Smooth muscle cell (in vitro differentiated cells): ENCODE measurements at regions not wholly inside any gene's neighbourhood (a gene's known extent, or its start where the extent isn't known, plus 50 kb on each side); places are given as distances from the start of the nearest gene placed in this dataset.

Source experiments
- DNase-seq: peaks from one replicate; lab custom pipeline; 2025; ENCODE audit not compliant: unreplicated experiment; lab: John Stamatoyannopoulos, UW
- H2AFZ ChIP-seq: fragments of 200-600 bp; sonication (generic); 2 replicates; pipeline ENCODE4 v1.6.0; 2016; ENCODE audit warnings: antibody characterized with exemption, low read depth, mild to moderate bottlenecking
- H3F3A ChIP-seq: fragments of 200-600 bp; sonication (generic); 2 replicates; pipeline ENCODE4 v1.6.0; 2017; ENCODE audit warnings: antibody characterized with exemption, low read depth
- H3K27ac ChIP-seq: fragments of 200-600 bp; sonication (generic); 2 replicates; pipeline ENCODE4 v1.5.1; 2016; ENCODE audit warnings: low read depth, mild to moderate bottlenecking
- H3K27me3 ChIP-seq: fragments of 200-600 bp; sonication (generic); 2 replicates; pipeline ENCODE4 v1.6.1; 2016; ENCODE audit warnings: low read depth, mild to moderate bottlenecking
- H3K36me3 ChIP-seq: fragments of 200-600 bp; sonication (generic); 2 replicates; pipeline ENCODE4 v1.5.1; 2016; ENCODE audit warnings: low read depth
- H3K4me1 ChIP-seq: fragments of 200-600 bp; sonication (generic); 2 replicates; pipeline ENCODE4 v1.5.1; 2016; ENCODE audit warnings: low read depth
- H3K4me2 ChIP-seq: fragments of 200-600 bp; sonication (generic); 2 replicates; pipeline ENCODE4 v1.6.0; 2016; ENCODE audit warnings: mild to moderate bottlenecking
- H3K4me3 ChIP-seq: fragments of 200-600 bp; sonication (generic); 2 replicates; pipeline ENCODE4 v1.5.1; 2016; ENCODE audit warnings: mild to moderate bottlenecking
- H3K79me2 ChIP-seq: fragments of 200-600 bp; sonication (generic); 2 replicates; pipeline ENCODE4 v1.6.0; 2016; ENCODE audit warnings: low read depth, mild to moderate bottlenecking
- H3K9ac ChIP-seq: fragments of 200-600 bp; sonication (generic); 2 replicates; pipeline ENCODE4 v1.6.0; 2016; ENCODE audit warnings: low read depth
- H3K9me3 ChIP-seq: fragments of 200-600 bp; sonication (generic); replicated peaks from 2 replicates; pipeline ENCODE4 v1.5.1; 2016; ENCODE audit warnings: low read depth
- H4K20me1 ChIP-seq: fragments of 200-600 bp; sonication (generic); 2 replicates; pipeline ENCODE4 v1.6.0; 2016; ENCODE audit warnings: low read depth
- CTCF ChIP-seq: fragments of 200-600 bp; sonication (generic); IDR thresholded peaks from 2 replicates; pipeline ENCODE4 v1.5.1; 2017; ENCODE audit warnings: borderline replicate concordance, mild to moderate bottlenecking, antibody characterized with exemption; ENCODE audit not compliant: insufficient read depth, poor library complexity, severe bottlenecking
- WGBS: methylation state at CpG from one replicate; pipeline ENCODE4 v1.1.7; 2016; ENCODE audit warnings: low lambda C conversion rate; 5-methylcytosine and 5-hydroxymethylcytosine counted together

GRCh38 chr6:85096976-85097375, 332.6 kb upstream of the TBX18 start:
- H2AFZ ChIP-seq, result no peak overlapping the region
- 57% methylated on average over 5 of the region's 5 CpGs for WGBS

GRCh38 chr6:85092226-85092625, 327.8 kb upstream of the TBX18 start:
- Histone ChIP-seq H3F3A (no peaks in the 10 kb centered on the region), H3K27ac (no peak overlapping the region), H4K20me1 (no peaks in the 10 kb centered on the region), H3K27me3 (no peaks in the 10 kb centered on the region), H3K9me3 (no peaks in the 10 kb centered on the region), H3K36me3 (no peaks in the 10 kb centered on the region), H2AFZ (no peak overlapping the region), H3K9ac (no peak overlapping the region), H3K4me1 (no peaks in the 10 kb centered on the region), H3K4me3 (no peak overlapping the region), H3K79me2 (no peaks in the 10 kb centered on the region), H3K4me2 (no peak overlapping the region)
- no peak for TF ChIP-seq CTCF
- WGBS, result 61% methylated on average over 1 of the region's 1 CpG
- no peak for DNase-seq

More at GRCh38 chr6:85096976-85097375, 332.6 kb upstream of the TBX18 start:
- Histone ChIP-seq H3K9me3 (no peaks in the 10 kb centered on the region), H3K4me3 (no peak overlapping the region), H3K4me1 (no peaks in the 10 kb centered on the region), H3K27ac (no peak overlapping the region), H3K36me3 (no peaks in the 10 kb centered on the region), H3K27me3 (no peaks in the 10 kb centered on the region), H3K9ac (no peak overlapping the region), H4K20me1 (no peaks in the 10 kb centered on the region), H3F3A (no peaks in the 10 kb centered on the region), H3K4me2 (no peak overlapping the region), H3K79me2 (no peaks in the 10 kb centered on the region)
- no peak for TF ChIP-seq CTCF
- no peak for DNase-seq

- no peak overlapping the region for H3K4me3 ChIP-seq
- H3K9me3 ChIP-seq, result no peaks in the 10 kb centered on the region
- H3K4me1 ChIP-seq, result no peaks in the 10 kb centered on the region
- H3F3A ChIP-seq, result no peaks in the 10 kb centered on the region
- H3K36me3 ChIP-seq, result no peaks in the 10 kb centered on the region
- no peak overlapping the region for H3K9ac ChIP-seq
- H3K27ac ChIP-seq, result no peak overlapping the region
- H2AFZ ChIP-seq, result no peak overlapping the region
- no peaks in the 10 kb centered on the region for H3K27me3 ChIP-seq
- H4K20me1 ChIP-seq, result no peaks in the 10 kb centered on the region
- WGBS, result 86% methylated on average over 2 of the region's 2 CpGs
- TF ChIP-seq CTCF, result no peak
- no peaks in the 10 kb centered on the region for H3K79me2 ChIP-seq
- H3K4me2 ChIP-seq, result no peak overlapping the region
- no peak for DNase-seq
Observed at GRCh38 chr6:85089255-85089654, 324.9 kb upstream of the TBX18 start.

GRCh38 chr6:85085875-85086274, 321.5 kb upstream of the TBX18 start:
- no peaks in the 10 kb centered on the region for H4K20me1 ChIP-seq
- H3K79me2 ChIP-seq, result no peaks in the 10 kb centered on the region
- H3K4me1 ChIP-seq, result no peaks in the 10 kb centered on the region
- TF ChIP-seq CTCF, result no peak
- H2AFZ ChIP-seq, result no peak overlapping the region
- H3K27me3 ChIP-seq, result peaks cover 12% of the 10 kb centered on the region
- 98% methylated on average over 2 of the region's 2 CpGs for WGBS
- H3K36me3 ChIP-seq, result no peaks in the 10 kb centered on the region
- H3K9me3 ChIP-seq, result no peaks in the 10 kb centered on the region
- H3K9ac ChIP-seq, result no peak overlapping the region
- no peak overlapping the region for H3K4me3 ChIP-seq
- DNase-seq, result no peak
- no peaks in the 10 kb centered on the region for H3F3A ChIP-seq
- no peak overlapping the region for H3K27ac ChIP-seq
- H3K4me2 ChIP-seq, result no peak overlapping the region
